Amniotic stem cell (primary cell): ENCODE measurements at regions not wholly inside any gene's neighbourhood (a gene's known extent, or its start where the extent isn't known, plus 50 kb on each side); places are given as distances from the start of the nearest gene placed in this dataset.
"Not testable (repeated sequence)": the region's sequence is repeated elsewhere in the genome, so short reads cannot be mapped to it uniquely, and the experiment has no call there.

Source experiments
- DNase-seq: peaks from one replicate; lab custom pipeline; 2025; lab: John Stamatoyannopoulos, UW

- no peak for DNase-seq
Observed at GRCh38 chr5:123721675-123722276, 209.8 kb downstream of the CSNK1G3 start.

- DNase-seq, result no peak
Observed at GRCh38 chr5:123720955-123721354, 209.0 kb downstream of the CSNK1G3 start.

GRCh38 chr5:123720339-123720738, 208.4 kb downstream of the CSNK1G3 start:
- no peak for DNase-seq

- no peak for DNase-seq
Observed at GRCh38 chr5:123719004-123719403, 207.0 kb downstream of the CSNK1G3 start.

- no peak for DNase-seq
Observed at GRCh38 chr5:123718238-123718637, 206.3 kb downstream of the CSNK1G3 start.

GRCh38 chr5:123717139-123717538, 205.2 kb downstream of the CSNK1G3 start:
- DNase-seq, result no peak

- no peak for DNase-seq
Observed at GRCh38 chr5:123710031-123710430, 198.1 kb downstream of the CSNK1G3 start.

- DNase-seq, result no peak
Observed at GRCh38 chr5:123709422-123709821, 197.4 kb downstream of the CSNK1G3 start.

GRCh38 chr5:123708074-123708806, 196.3 kb downstream of the CSNK1G3 start:
- DNase-seq, result peak; percentile 36

- no peak for DNase-seq
Observed at GRCh38 chr5:123706531-123706930, 194.6 kb downstream of the CSNK1G3 start.

- no peak for DNase-seq
Observed at GRCh38 chr5:123705741-123706140, 193.8 kb downstream of the CSNK1G3 start.

GRCh38 chr5:123701511-123702200, 189.7 kb downstream of the CSNK1G3 start:
- DNase-seq, result no peak

- peak; percentile 93 for DNase-seq
Observed at GRCh38 chr5:123700624-123701287, 188.8 kb downstream of the CSNK1G3 start.

GRCh38 chr5:123699571-123699970, 187.6 kb downstream of the CSNK1G3 start:
- DNase-seq, result no peak

GRCh38 chr5:123698937-123699336, 187.0 kb downstream of the CSNK1G3 start:
- DNase-seq, result not testable (repeated sequence)

GRCh38 chr5:123696921-123697341, 185.0 kb downstream of the CSNK1G3 start:
- DNase-seq, result no peak

GRCh38 chr5:123690821-123691220, 178.8 kb downstream of the CSNK1G3 start:
- no peak for DNase-seq

- DNase-seq, result no peak
Observed at GRCh38 chr5:123681061-123681460, 169.1 kb downstream of the CSNK1G3 start.

- no peak for DNase-seq
Observed at GRCh38 chr5:123673107-123673506, 161.1 kb downstream of the CSNK1G3 start.

- no peak for DNase-seq
Observed at GRCh38 chr5:123671711-123672456, 159.9 kb downstream of the CSNK1G3 start.

GRCh38 chr5:123671042-123671441, 159.1 kb downstream of the CSNK1G3 start:
- no peak for DNase-seq
